Panc1 (cell line): ENCODE measurements at regions not wholly inside any gene's neighbourhood (a gene's known extent, or its start where the extent isn't known, plus 50 kb on each side); places are given as distances from the start of the nearest gene placed in this dataset.

Experiments
- ATAC-seq: fragments of 200-7000 bp; cut with Tn5 transposase; 2 replicates; pipeline ENCODE4 v1.9.1; 2020; ENCODE audit warnings: mild to moderate bottlenecking, moderate library complexity
- BruUV-seq: library from RNA; stranded (reverse); fragments of 400-500 nt; replicated peaks from 2 replicates; lab custom pipeline; 2021; lab: Mats Ljungman, UMichigan
- CTCF ChIA-PET: fragments of 300-600 bp; sonication (Branson Sonifier 250); formaldehyde crosslinking; loops from one replicate; lab custom pipeline; 2022; ENCODE audit warnings: antibody characterized with exemption; lab: Charles Lee
- POLR2A ChIA-PET: fragments of 300-600 bp; sonication (Branson Sonifier 250); formaldehyde crosslinking; loops from one replicate; lab custom pipeline; 2022; ENCODE audit warnings: antibody characterized with exemption; lab: Charles Lee
- DNase-seq: peaks from one replicate; pipeline ENCODE4 v3.0.0-alpha.2; 2010; ENCODE audit warnings: low read depth, low spot score
- H3K27ac ChIP-seq: 2 replicates; pipeline ENCODE4 v1.5.1; 2011; ENCODE audit warnings: mild to moderate bottlenecking, low read length, inconsistent platforms
- H3K27me3 ChIP-seq: fragments of 200-500 bp; sonication (Bioruptor generic); 2 replicates; pipeline ENCODE4 v1.6.0; 2014; ENCODE audit warnings: low read length, inconsistent platforms; ENCODE audit not compliant: control insufficient read depth, insufficient read depth
- H3K36me3 ChIP-seq: fragments of 200-500 bp; sonication (Bioruptor generic); 2 replicates; pipeline ENCODE4 v1.5.1; 2014; ENCODE audit warnings: inconsistent platforms, mild to moderate bottlenecking, low read length, moderate library complexity; ENCODE audit not compliant: control insufficient read depth, insufficient read depth
- H3K4me1 ChIP-seq: 2 replicates; pipeline ENCODE4 v1.5.1; 2011; ENCODE audit warnings: inconsistent platforms, mild to moderate bottlenecking, low read length, moderate library complexity; ENCODE audit not compliant: control insufficient read depth, insufficient read depth
- H3K4me3 ChIP-seq, 2 experiments: 2 replicates each; pipeline ENCODE4 v1.5.1; 2011 to 2012; ENCODE audit warnings: low read depth in 2 of 2, low read length in 2 of 2, mild to moderate bottlenecking in 2 of 2, inconsistent platforms in 1 of 2, moderate library complexity in 1 of 2
- H3K9me3 ChIP-seq: fragments of 200-500 bp; sonication (Bioruptor generic); 2 replicates; pipeline ENCODE4 v1.5.1; 2014; ENCODE audit warnings: low read depth, mild to moderate bottlenecking, inconsistent platforms, low read length, moderate library complexity; ENCODE audit not compliant: control insufficient read depth, insufficient read depth
- CTCF ChIP-seq: fragments of 450-650 bp; IDR thresholded peaks from 2 replicates; pipeline ENCODE4 v1.5.1; 2017; ENCODE audit warnings: mild to moderate bottlenecking
- POLR2AphosphoS5 ChIP-seq: IDR thresholded peaks from 2 replicates; pipeline ENCODE4 v1.6.1; 2012; ENCODE audit warnings: mild to moderate bottlenecking, low read depth, low read length, moderate library complexity
- REST ChIP-seq, 2 experiments: IDR thresholded peaks; 2 replicates each; pipeline ENCODE4 v1.6.1; 2011 to 2012; ENCODE audit warnings: low read depth in 2 of 2, control low read depth in 1 of 2, low read length in 1 of 2, mild to moderate bottlenecking in 1 of 2, moderate library complexity in 1 of 2; ENCODE audit not compliant: insufficient read depth in 1 of 2
- SIN3A ChIP-seq: IDR thresholded peaks from 2 replicates; pipeline ENCODE4 v1.6.1; 2012; ENCODE audit warnings: low read depth, mild to moderate bottlenecking, low read length, moderate library complexity, borderline replicate concordance; ENCODE audit not compliant: insufficient read depth
- TCF7L2 ChIP-seq: IDR thresholded peaks from 2 replicates; pipeline ENCODE4 v1.6.1; 2011; ENCODE audit warnings: mild to moderate bottlenecking, low read depth, low read length, inconsistent platforms
- in situ Hi-C: cut with HindIII; loops from 2 replicates; pipeline ENCODE4 v1.10.0; 2016; ENCODE audit warnings: low sequenced_read_pairs, low pct_unique_long_range_greater_than_20kb
- intact Hi-C: fragments of 100-400 bp; cut with micrococcal nuclease; formaldehyde crosslinking; loops from one replicate; pipeline ENCODE4 v1.10.0; 2022; ENCODE audit not compliant: unreplicated experiment

- POLR2A ChIA-PET, result no interaction called here
- intact Hi-C loops (no loop called here), in situ Hi-C loops (no loop called here)
- no peak overlapping the region for H3K27ac ChIP-seq
- DNase-seq (no peak), ATAC-seq (no peak)
- H3K27me3 ChIP-seq, result no peaks in the 10 kb centered on the region
- no peaks in the 10 kb centered on the region for H3K4me1 ChIP-seq
- no peak overlapping the region for H3K4me3 ChIP-seq
- H3K9me3 ChIP-seq, result no peaks in the 10 kb centered on the region
- TF ChIP-seq TCF7L2, result no peak
- TF ChIP-seq POLR2AphosphoS5, result no peak
- TF ChIP-seq REST (IDR thresholded peaks at IDR 0.05; ENCODE audit: insufficient read depth in 1 of 2, low read depth in 2 of 2, low read length in 1 of 2), result no peak
- no peak for TF ChIP-seq CTCF
- TF ChIP-seq SIN3A, result no peak
- BruUV-seq, result no TSS peak
- H3K36me3 ChIP-seq, result no peaks in the 10 kb centered on the region
- CTCF ChIA-PET, result no interaction called here
Measured at GRCh38 chr2:164141271-164141670, 405.5 kb upstream of the FIGN start.

GRCh38 chr2:164138750-164139149 is 402.9 kb upstream of the FIGN start:
- in situ Hi-C loops (no loop called here), intact Hi-C loops (no loop called here)
- no peak overlapping the region for H3K4me3 ChIP-seq
- H3K9me3 ChIP-seq, result no peaks in the 10 kb centered on the region
- TF ChIP-seq SIN3A (no peak), TCF7L2 (no peak), REST (IDR thresholded peaks at IDR 0.05; ENCODE audit: insufficient read depth in 1 of 2, low read depth in 2 of 2, low read length in 1 of 2) (no peak), CTCF (no peak), POLR2AphosphoS5 (no peak)
- H3K27me3 ChIP-seq, result no peaks in the 10 kb centered on the region
- H3K27ac ChIP-seq, result no peak overlapping the region
- ChIA-PET POLR2A (no interaction called here), CTCF (no interaction called here)
- BruUV-seq, result no TSS peak
- H3K36me3 ChIP-seq, result no peaks in the 10 kb centered on the region
- DNase-seq (no peak), ATAC-seq (no peak)
- no peaks in the 10 kb centered on the region for H3K4me1 ChIP-seq
